Left ventricle myocardium superior (tissue), 1 donor: ENCODE measurements at regions not wholly inside any gene's neighbourhood (a gene's known extent, or its start where the extent isn't known, plus 50 kb on each side); places are given as distances from the start of the nearest gene placed in this dataset.
A peak's percentile ranks its signal among the peaks of the same experiment; 100 is the strongest.

Experiments used
- ATAC-seq: fragments of 200-7000 bp; cut with Tn5 transposase; one replicate; pipeline ENCODE4 v1.9.1; 2020; ENCODE audit warnings: mild to moderate bottlenecking, moderate library complexity
- DNase-seq: peaks from one replicate; pipeline ENCODE4 v3.0.0-alpha.2; 2020
- intact Hi-C: fragments of 100-400 bp; cut with micrococcal nuclease; formaldehyde crosslinking; loops from one replicate; pipeline ENCODE4 v1.11.0; 2022
- donor health status: DM: no; HTN: yes; CAD: no; lungs with severe emphysema.

DNA sequence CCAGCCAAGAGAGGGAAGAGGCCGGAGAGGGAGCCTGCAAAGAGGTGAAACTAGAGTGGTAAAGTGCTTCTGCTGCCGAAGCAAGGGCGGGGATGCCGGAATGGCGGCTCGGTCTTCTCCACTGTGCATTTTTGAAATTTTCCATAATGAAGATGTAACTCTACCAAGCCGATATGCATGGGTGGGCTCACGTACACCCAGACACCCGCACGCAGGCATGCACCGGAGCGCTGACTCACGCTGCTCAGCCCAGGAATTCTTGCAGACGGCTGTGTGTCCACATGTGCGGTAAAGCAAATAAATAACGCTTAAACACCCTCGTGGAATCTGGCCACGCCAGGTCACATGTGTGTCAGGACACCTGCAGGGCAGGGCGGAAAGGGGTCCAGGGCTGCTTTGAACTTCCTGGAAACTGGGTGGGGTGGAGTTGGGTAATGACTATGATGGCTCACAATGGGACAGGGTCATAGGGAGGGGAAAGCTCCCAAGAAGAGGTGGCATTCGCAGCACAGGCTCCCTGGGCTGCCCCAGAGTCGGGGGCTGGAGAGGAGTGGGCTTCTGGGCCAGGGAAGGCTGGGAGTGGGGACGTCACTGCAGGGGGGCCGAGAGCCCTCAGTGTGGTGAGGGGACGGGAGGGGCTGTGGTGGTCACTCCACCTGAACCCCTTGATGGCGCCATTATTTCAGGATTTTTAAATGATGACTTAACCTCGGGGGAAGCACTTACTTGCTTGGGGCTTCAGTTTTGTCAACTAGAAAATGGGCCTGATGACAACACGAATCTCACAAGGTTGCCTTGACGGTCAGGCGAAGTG lies 265.5 kb downstream of the PARN start:
- DNase-seq, result no peak
- intact Hi-C loops, result no loop called here
- ATAC-seq, result no peak

DNA sequence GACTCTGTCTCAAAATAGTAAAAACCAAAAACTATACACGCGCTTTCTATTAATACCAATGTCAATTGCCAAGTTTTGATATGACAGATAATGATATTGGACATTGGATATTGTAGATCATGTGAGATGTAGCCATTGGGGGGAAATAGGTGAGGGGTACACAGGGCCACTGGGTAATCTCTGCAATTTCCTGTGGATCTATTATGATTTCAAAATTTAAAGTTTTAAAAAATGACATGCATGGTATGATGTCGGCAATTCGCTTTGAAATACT lies 266.0 kb downstream of the PARN start:
- intact Hi-C loops, result no loop called here
- DNase-seq (no peak), ATAC-seq (no peak)

DNA sequence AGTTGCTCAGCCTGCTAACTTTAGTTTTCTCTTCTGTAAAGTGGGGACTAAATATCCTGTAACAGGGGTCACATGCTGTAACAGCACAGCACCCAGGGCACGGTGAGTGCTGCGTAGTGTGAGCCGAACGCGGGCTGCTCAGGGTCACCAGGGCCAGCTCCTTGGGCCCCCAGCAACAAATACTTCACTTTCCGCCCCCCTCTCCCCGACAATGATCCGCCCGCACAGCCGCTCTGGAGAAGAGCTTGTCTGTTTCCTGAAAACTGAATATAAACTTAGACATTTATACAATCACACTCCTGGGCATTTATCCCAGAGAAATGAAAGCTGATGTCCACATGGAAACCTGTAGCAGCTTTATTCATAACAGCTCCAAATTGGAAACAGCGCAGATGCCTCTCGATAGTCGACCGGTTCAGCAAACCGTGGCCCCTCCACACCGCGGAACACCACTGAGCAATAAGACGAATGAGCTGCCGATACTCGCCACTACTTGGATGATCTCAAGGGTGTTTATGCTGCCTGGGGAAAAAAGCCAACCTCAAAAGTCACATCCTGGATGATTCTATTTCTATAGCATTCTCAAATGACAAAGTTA lies 267.2 kb downstream of the PARN start:
- intact Hi-C loops, result no loop called here
- ATAC-seq (no peak), DNase-seq (no peak)

GRCh38 chr16:14360326-14361037 lies 269.6 kb downstream of the PARN start:
- intact Hi-C loops, result no loop called here
- ATAC-seq, result no peak
- DNase-seq, result no peak

- ATAC-seq, result peak; percentile 69
- intact Hi-C loops, result no loop called here
- DNase-seq, result peak; percentile 55
These were observed 271.3 kb downstream of the PARN start for GRCh38 chr16:14358697-14359305.

DNA sequence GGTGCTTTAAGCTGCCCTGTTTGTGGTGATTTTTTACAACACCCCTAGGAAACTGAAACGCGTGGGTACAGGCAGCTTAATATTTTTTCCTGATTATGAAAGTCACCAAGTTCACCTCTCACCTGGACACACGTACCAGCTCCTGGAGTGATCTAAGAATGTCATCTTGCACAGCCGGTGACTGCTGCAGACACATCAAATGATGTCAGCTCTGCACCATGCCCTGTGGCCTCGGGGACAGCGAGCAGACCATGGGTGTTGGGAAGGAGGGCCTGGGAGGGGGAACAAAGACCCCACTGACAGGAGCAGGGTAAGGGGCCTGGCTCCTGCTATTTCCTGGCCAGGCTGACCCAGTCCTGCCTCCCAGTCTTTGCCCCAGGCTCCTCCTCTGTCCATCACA lies 272.7 kb downstream of the PARN start:
- intact Hi-C loops, result no loop called here
- DNase-seq (no peak), ATAC-seq (no peak)

- intact Hi-C loops, result no loop called here
- DNase-seq, result no peak
- peak; percentile 75 for ATAC-seq
These were observed 274.0 kb downstream of the PARN start for GRCh38 chr16:14356064-14356463.

DNA sequence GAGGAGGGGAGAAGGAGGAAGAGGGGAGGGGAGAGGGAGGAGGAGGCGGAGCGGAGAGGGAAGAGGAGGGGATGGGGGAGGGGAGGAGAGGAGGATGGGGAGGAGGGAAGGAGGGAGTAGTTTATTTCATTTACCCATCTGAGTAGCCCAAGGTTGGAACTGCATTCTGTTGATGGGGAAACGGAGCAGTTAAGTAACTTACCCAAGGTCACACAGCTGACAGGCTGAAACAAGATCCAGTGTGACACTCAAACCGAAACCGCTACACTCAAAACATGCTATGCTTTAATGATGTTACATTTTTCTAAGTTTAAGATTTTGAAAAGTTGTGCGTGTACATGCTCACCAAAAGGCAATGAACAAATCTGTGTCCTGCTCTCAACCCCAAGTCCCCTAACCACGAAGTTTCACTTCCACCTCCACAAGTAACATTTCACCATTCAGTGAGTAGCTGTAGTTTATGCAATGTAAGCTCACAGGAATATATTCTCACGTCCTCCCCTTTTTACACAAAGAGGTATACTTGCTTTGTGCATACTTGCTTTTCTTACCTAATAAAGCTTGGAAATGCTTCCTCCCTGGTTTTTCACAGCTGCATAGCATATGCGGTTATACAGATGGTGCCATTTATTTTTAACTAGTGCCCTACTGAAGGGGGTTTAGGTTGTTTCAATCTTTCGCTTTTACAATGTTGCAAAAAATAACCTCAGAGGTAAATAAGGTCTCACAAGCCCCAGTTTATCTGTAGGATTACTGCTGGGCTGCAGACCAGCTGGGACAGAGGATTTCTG lies 275.3 kb downstream of the PARN start:
- intact Hi-C loops, result no loop called here
- peak; percentile 18 for ATAC-seq
- DNase-seq, result no peak

DNA sequence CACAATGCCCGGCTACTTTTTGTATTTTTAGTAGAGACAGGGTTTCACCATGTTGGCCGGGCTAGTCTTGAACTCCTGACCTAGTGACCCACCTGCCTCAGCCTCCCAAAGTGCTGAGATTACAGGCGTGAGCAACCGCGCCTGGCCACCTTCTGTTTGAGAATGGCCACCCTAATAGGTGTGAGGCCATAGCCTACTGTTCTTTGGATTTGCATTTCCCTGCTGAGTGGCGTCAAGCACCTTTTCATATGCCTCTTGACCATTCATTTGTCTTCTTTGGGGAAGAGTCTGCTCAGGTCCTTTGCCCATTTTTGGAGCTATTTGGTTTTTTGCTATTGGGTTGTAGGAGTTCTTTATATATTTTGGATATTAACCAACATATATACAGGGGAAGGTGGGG lies 276.7 kb downstream of the PARN start:
- ATAC-seq (no peak), DNase-seq (no peak)
- intact Hi-C loops, result no loop called here

GRCh38 chr16:14351647-14352046 lies 278.4 kb downstream of the PARN start:
- DNase-seq (no peak), ATAC-seq (no peak)
- intact Hi-C loops, result no loop called here

- DNase-seq (no peak), ATAC-seq (no peak)
- intact Hi-C loops, result no loop called here
These were observed 279.4 kb downstream of the PARN start for GRCh38 chr16:14350626-14351025.

- ATAC-seq (no peak), DNase-seq (no peak)
- intact Hi-C loops, result no loop called here
These were observed 279.0 kb downstream of the MRTFB start for GRCh38 chr16:14350081-14350480.

GRCh38 chr16:14347706-14348105 lies 276.6 kb downstream of the MRTFB start:
- intact Hi-C loops, result no loop called here
- ATAC-seq, result peak; percentile 96
- DNase-seq, result peak; percentile 80

- intact Hi-C loops, result no loop called here
- ATAC-seq, result no peak
- DNase-seq, result no peak
These were observed 275.4 kb downstream of the MRTFB start for GRCh38 chr16:14346278-14347142.

DNA sequence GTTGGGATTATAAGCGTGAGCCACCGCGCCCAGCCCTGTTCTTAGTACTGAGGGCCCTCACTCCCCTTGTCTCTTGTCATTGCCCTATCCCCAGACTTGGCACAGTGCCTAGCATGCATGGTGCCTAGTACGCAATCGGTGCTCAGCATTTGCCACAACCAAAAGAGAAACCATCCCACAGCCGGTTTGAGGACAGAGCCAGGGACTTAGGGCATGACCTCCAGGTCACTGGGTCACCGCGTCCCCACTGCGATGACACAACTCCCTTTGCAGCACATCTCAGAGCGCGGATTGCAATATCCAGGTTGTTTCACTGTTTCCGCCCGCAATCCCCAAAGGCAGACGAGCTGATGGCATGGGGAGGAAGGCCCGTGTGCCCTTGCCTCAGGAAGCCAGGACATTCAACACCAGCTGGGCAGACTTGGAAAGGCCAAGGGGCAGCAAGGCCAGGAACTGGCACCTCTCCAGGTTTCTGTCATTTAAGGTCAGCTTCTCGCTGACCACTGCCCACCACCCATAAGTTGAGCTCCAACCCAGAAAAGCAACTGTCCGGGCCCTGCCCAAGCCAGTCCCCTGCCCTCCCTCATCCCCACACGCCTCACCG lies 274.5 kb downstream of the MRTFB start:
- ATAC-seq (no peak), DNase-seq (no peak)
- intact Hi-C loops, result no loop called here

DNA sequence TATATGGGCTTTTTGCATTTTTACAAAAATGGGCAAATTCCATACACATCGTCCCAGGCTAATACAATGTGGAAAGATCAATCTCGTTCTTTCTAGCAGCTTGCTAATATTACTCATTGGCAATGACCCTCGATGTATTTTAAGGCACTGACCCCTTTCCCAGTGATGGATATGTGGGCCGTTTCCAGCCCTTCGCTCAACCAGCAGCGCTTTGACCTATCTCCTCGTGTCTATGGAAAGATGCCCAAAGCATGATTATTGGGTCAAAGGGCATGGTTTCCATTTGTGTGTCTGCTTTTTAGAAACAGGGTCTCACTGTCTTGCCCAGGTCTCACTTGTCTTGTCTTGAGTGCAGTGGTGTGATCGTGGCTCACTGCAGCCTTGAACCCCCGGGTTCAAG lies 273.8 kb downstream of the MRTFB start:
- intact Hi-C loops, result no loop called here
- ATAC-seq, result no peak
- no peak for DNase-seq

GRCh38 chr16:14344292-14344691 lies 273.2 kb downstream of the MRTFB start:
- ATAC-seq, result no peak
- intact Hi-C loops, result no loop called here
- DNase-seq, result no peak
